SU-DHL-6 (cell line): ENCODE measurements at regions not wholly inside any gene's neighbourhood (a gene's known extent, or its start where the extent isn't known, plus 50 kb on each side); places are given as distances from the start of the nearest gene placed in this dataset.
"Not testable (repeated sequence)": the region's sequence is repeated elsewhere in the genome, so short reads cannot be mapped to it uniquely, and the experiment has no call there.

Experiments
- H2AFZ ChIP-seq: fragments of 200-600 bp; sonication (generic); 2 replicates; pipeline ENCODE4 v1.6.1; 2014; ENCODE audit warnings: low read depth, mild to moderate bottlenecking, moderate library complexity, mixed read lengths, antibody characterized with exemption, low read length; ENCODE audit not compliant: severe bottlenecking
- H3F3A ChIP-seq: fragments of 200-600 bp; shearing (Covaris generic); 2 replicates; pipeline ENCODE4 v1.6.0; 2016; ENCODE audit warnings: antibody characterized with exemption, mild to moderate bottlenecking; ENCODE audit not compliant: insufficient read depth
- H3K27ac ChIP-seq: fragments of 200-600 bp; sonication (generic); 2 replicates; pipeline ENCODE4 v1.5.1; 2016; ENCODE audit warnings: low read depth, mild to moderate bottlenecking, low read length, moderate library complexity, mixed read lengths
- H3K27me3 ChIP-seq: fragments of 200-600 bp; sonication (generic), shearing (Covaris generic); 2 replicates; pipeline ENCODE4 v1.6.0; 2014; ENCODE audit warnings: mild to moderate bottlenecking, low read length
- H3K36me3 ChIP-seq: fragments of 200-600 bp; sonication (generic); 2 replicates; pipeline ENCODE4 v1.6.1; 2014; ENCODE audit warnings: mild to moderate bottlenecking, low read length, mixed read lengths
- H3K4me2 ChIP-seq: fragments of 300-600, 200-600 bp; shearing (Covaris generic), sonication (generic); 2 replicates; pipeline ENCODE4 v1.6.0; 2014; ENCODE audit warnings: low read length, low read depth, mild to moderate bottlenecking; ENCODE audit not compliant: poor library complexity, severe bottlenecking
- H3K4me3 ChIP-seq: fragments of 200-600 bp; sonication (generic); 2 replicates; pipeline ENCODE4 v1.5.1; 2014; ENCODE audit warnings: antibody characterized with exemption, low read length, mild to moderate bottlenecking, mixed read lengths; ENCODE audit not compliant: insufficient read depth, poor library complexity, severe bottlenecking
- H3K79me2 ChIP-seq: fragments of 200-600 bp; sonication (generic); 2 replicates; pipeline ENCODE4 v1.6.1; 2014; ENCODE audit warnings: mild to moderate bottlenecking, low read length, moderate library complexity; ENCODE audit not compliant: insufficient read depth
- H3K9ac ChIP-seq: fragments of 200-600 bp; sonication (generic); 2 replicates; pipeline ENCODE4 v1.7.0; 2014; ENCODE audit warnings: mild to moderate bottlenecking, low read length
- H3K9me2 ChIP-seq: fragments of 200-600 bp; sonication (generic); replicated peaks from 2 replicates; pipeline ENCODE4 v1.6.1; 2014; ENCODE audit warnings: low read length; ENCODE audit not compliant: insufficient read depth
- H3K9me3 ChIP-seq: fragments of 200-600 bp; sonication (generic); 2 replicates; pipeline ENCODE4 v1.6.1; 2014; ENCODE audit warnings: low read length, mixed read lengths; ENCODE audit not compliant: insufficient read depth
- H4K20me1 ChIP-seq: fragments of 200-600 bp; sonication (generic); 2 replicates; pipeline ENCODE4 v1.6.1; 2014; ENCODE audit warnings: low read depth, mild to moderate bottlenecking, antibody characterized with exemption, low read length, moderate library complexity, mixed read lengths
- CTCF ChIP-seq: fragments of 200-600 bp; sonication (generic); IDR thresholded peaks from one replicate; pipeline ENCODE4 v1.5.1; 2017; ENCODE audit warnings: antibody characterized with exemption, mild to moderate bottlenecking, low read length, moderate library complexity; ENCODE audit not compliant: insufficient read depth, poor library complexity, severe bottlenecking
- EZH2phosphoT487 ChIP-seq: fragments of 200-600 bp; sonication (generic), shearing (Covaris generic); conservative IDR thresholded peaks from 2 replicates; pipeline ENCODE4 v1.6.1; 2018; ENCODE audit warnings: mild to moderate bottlenecking, antibody characterized with exemption, low read length, moderate library complexity, mixed read lengths

DNA sequence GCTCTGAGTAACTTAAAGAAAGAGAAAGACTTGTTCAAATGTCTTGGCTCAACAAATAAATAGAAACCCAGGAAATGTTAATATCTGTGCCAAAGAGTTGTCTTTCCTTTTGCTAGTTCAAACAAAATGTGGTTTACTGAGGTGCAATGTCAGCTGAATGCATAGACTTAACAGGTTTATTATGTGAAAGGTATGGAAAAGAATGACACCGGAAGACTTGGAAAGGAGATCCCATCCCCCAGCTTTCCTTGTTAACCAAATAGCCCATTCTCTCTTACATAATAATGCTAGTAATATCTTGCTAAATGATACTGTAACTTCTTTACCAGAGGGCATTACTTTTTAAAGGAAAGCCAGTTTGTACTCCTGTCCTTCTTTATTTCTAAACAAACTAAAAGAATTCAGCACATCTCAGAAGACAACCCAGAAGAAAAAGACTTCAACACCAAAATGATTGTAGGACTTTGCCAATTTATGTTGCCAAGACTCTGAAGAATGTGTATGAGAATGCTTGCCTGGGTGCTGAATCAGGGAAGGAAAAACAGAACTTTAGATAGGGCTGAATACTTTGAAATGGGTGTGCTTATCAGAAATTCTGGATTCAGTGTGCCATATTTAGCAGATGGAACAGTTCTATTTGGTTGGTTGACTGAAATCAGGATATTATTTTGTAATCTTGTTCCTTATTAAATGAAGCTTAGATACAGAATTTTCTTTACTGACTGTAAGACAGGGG is 344.1 kb downstream of the TMEM38B start:
- no peaks in the 10 kb centered on the region for H3F3A ChIP-seq
- no peak overlapping the region for H3K4me2 ChIP-seq
- no peak overlapping the region for H2AFZ ChIP-seq
- H4K20me1 ChIP-seq, result no peaks in the 10 kb centered on the region
- H3K9me2 ChIP-seq, result no peaks in the 10 kb centered on the region
- H3K36me3 ChIP-seq, result no peaks in the 10 kb centered on the region
- no peak overlapping the region for H3K27ac ChIP-seq
- H3K4me3 ChIP-seq, result no peak overlapping the region
- TF ChIP-seq EZH2phosphoT487 (no peak), CTCF (no peak)
- no peaks in the 10 kb centered on the region for H3K79me2 ChIP-seq
- H3K9me3 ChIP-seq, result no peaks in the 10 kb centered on the region
- H3K27me3 ChIP-seq, result no peaks in the 10 kb centered on the region
- no peak overlapping the region for H3K9ac ChIP-seq

DNA sequence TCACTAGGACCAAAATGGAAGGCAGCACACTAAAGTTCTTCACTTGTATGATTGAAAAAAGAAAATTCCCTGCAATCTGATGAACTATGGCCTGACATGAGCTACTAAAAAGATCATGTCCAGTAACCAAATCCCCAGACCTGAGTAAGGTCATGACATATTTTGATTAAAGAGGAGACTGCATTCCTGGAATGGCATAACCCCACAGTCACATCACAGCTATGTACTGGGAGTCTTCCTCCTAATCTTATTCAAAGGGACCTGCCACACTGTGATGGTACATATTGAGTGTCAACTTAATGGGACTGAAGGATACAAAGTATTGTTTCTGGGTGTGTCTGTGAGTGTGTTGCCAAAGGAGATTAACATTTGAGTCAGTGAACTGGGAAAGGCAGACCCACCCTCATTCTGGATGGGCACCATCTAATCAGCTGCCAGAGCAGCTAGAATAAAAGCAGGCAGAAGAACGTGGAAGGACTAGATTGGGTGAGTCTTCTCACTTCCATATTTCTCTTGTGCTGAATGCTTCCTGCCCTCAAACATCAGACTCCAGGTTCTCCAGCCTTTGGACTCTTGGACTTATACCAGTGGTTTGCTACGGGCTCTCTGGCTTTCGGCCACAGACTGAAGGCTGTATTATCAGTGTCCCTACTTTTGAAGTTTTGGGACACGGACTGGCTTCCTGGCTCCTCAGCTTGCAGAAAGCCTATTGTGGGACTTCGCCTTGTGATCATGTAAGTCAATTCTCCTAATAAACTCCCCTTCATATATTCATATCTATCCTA is 345.0 kb downstream of the TMEM38B start:
- no peaks in the 10 kb centered on the region for H3K79me2 ChIP-seq
- no peak overlapping the region for H3K4me2 ChIP-seq
- H3K27ac ChIP-seq, result no peak overlapping the region

DNA sequence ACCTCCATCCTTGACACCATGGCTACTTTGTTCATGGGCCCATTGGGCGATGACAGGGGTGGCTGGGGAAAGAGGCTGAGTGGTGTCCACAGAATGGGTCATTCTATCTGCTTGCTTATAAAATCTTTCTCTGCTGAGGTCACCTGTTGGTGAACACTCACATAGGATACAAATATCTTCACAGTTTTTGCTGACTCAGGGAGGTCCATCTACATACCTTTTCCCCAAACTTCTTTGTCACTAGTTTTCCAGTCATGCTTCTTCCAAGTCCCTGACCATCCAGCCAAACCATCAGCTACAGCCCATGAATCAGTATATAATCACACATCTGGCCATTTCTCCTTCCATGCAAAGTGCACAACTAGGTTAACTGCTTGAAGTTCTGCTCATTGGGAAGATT is 347.6 kb downstream of the TMEM38B start:
- not testable (repeated sequence) for H3F3A ChIP-seq, H3K27me3 ChIP-seq, H3K9me2 ChIP-seq, H3K36me3 ChIP-seq, H3K9me3 ChIP-seq, H3K4me3 ChIP-seq, H3K27ac ChIP-seq, H3K79me2 ChIP-seq, H2AFZ ChIP-seq, H3K4me2 ChIP-seq, H3K9ac ChIP-seq, H4K20me1 ChIP-seq

More for the DNA sequence above, 345.0 kb downstream of the TMEM38B start:
- Histone ChIP-seq H3K9me3 (no peaks in the 10 kb centered on the region), H3K4me3 (no peak overlapping the region), H4K20me1 (no peaks in the 10 kb centered on the region), H3K36me3 (no peaks in the 10 kb centered on the region), H3K9ac (no peak overlapping the region), H3K27me3 (no peaks in the 10 kb centered on the region), H2AFZ (no peak overlapping the region), H3F3A (no peaks in the 10 kb centered on the region), H3K9me2 (no peaks in the 10 kb centered on the region)
- TF ChIP-seq CTCF (no peak), EZH2phosphoT487 (no peak)

DNA sequence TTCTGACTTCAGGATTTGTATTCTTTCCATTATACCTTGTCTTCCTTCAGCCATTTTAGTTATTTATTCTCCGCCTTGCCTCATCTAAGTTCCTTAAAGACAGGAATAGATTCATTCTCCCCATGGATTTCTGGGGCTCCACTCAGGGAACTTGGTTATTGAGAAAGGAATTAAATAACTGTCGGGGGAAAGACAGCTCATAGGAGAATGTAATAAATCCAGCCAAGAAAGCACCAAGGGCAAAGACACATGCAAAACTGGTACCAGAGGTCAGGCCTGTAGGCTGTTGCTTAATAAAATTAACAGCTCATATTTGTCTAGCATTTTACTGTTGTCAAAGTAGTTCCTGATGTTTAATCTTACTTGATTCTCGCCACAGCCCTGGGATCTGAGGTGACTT is 357.2 kb downstream of the TMEM38B start:
- no peak for TF ChIP-seq EZH2phosphoT487
- no peak for TF ChIP-seq CTCF
- Histone ChIP-seq H3F3A (no peaks in the 10 kb centered on the region), H3K9me3 (no peaks in the 10 kb centered on the region), H3K79me2 (no peaks in the 10 kb centered on the region), H3K4me2 (no peak overlapping the region), H2AFZ (no peak overlapping the region), H3K9ac (no peak overlapping the region), H4K20me1 (no peaks in the 10 kb centered on the region), H3K9me2 (no peaks in the 10 kb centered on the region), H3K27ac (no peak overlapping the region), H3K36me3 (no peaks in the 10 kb centered on the region), H3K27me3 (no peaks in the 10 kb centered on the region), H3K4me3 (no peak overlapping the region)
